ENCODE measurements at regions not wholly inside any gene's neighbourhood (a gene's known extent, or its start where the extent isn't known, plus 50 kb on each side); places are given as distances from the start of the nearest gene placed in this dataset.

DNA sequence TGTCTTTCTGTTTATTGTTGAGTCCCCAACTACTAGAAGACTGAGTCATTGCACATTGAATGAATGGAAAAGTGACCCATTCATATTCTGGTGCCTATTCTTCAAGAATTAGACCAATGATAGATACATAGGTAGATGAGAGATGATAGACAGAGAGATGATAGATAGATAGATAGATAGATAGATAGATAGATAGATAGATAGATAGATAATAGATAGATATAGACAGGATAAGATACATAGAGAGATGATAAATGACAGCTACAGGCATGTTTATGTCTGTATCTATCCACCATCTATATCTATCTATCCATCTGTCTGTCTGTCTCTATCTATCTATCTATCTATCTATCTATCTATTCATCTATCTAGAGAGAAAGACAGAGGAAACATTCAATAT, 170.3 kb upstream of the ARRDC4 start:
- Histone ChIP-seq H3K4me3 (ENCODE audit: low read depth, low read length) (no peak overlapping the region), H3K9me3 (ENCODE audit: control insufficient read depth, insufficient read depth, low read depth, low read length) (no peaks in the 10 kb centered on the region), H3K27ac (ENCODE audit: extremely low read depth, low read depth, low read length) (no peak overlapping the region), H3K36me3 (ENCODE audit: control insufficient read depth in 2 of 2, insufficient read depth in 1 of 2, low read length in 2 of 2) (no peaks in the 10 kb centered on the region), H3K4me1 (ENCODE audit: control insufficient read depth, insufficient read depth, low read length) (no peaks in the 10 kb centered on the region)
- no peak for TF ChIP-seq ZFP37 (tag by site-specific recombination; IDR thresholded peaks at IDR 0.05)
- TF ChIP-seq, protein P1, sequence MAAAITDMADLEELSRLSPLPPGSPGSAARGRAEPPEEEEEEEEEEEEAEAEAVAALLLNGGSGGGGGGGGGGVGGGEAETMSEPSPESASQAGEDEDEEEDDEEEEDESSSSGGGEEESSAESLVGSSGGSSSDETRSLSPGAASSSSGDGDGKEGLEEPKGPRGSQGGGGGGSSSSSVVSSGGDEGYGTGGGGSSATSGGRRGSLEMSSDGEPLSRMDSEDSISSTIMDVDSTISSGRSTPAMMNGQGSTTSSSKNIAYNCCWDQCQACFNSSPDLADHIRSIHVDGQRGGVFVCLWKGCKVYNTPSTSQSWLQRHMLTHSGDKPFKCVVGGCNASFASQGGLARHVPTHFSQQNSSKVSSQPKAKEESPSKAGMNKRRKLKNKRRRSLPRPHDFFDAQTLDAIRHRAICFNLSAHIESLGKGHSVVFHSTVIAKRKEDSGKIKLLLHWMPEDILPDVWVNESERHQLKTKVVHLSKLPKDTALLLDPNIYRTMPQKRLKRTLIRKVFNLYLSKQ (tag by site-specific recombination; IDR thresholded peaks at IDR 0.05; ENCODE audit: borderline replicate concordance): no peak
- TF ChIP-seq ZNF335 (tag by site-specific recombination; conservative IDR thresholded peaks at IDR 0.05): no peak
- no peak for TF ChIP-seq GFI1B (tag by site-specific recombination; IDR thresholded peaks at IDR 0.05)
- TF ChIP-seq, protein P2, sequence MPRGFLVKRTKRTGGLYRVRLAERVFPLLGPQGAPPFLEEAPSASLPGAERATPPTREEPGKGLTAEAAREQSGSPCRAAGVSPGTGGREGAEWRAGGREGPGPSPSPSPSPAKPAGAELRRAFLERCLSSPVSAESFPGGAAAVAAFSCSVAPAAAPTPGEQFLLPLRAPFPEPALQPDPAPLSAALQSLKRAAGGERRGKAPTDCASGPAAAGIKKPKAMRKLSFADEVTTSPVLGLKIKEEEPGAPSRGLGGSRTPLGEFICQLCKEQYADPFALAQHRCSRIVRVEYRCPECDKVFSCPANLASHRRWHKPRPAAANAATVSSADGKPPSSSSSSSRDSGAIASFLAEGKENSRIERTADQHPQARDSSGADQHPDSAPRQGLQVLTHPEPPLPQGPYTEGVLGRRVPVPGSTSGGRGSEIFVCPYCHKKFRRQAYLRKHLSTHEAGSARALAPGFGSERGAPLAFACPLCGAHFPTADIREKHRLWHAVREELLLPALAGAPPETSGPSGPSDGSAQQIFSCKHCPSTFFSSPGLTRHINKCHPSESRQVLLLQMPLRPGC (tag by site-specific recombination; IDR thresholded peaks at IDR 0.05): no peak
- no peak for TF ChIP-seq ZNF155 (tag by site-specific recombination; IDR thresholded peaks at IDR 0.05)
- TF ChIP-seq BCL11A (tag by site-specific recombination; IDR thresholded peaks at IDR 0.05; ENCODE audit: low read depth): no peak
- TF ChIP-seq ZNF423 (tag by site-specific recombination; IDR thresholded peaks at IDR 0.05): no peak
- ChIA-PET POLR2A (no interaction called here), CTCF (interaction anchor here (0.7 to 1.5 kb wide), 3 partner anchors 15 to 388 kb away, joined by 3 to 5 read pairs (median 3); no protein-coding TSS in a partner anchor)

DNA sequence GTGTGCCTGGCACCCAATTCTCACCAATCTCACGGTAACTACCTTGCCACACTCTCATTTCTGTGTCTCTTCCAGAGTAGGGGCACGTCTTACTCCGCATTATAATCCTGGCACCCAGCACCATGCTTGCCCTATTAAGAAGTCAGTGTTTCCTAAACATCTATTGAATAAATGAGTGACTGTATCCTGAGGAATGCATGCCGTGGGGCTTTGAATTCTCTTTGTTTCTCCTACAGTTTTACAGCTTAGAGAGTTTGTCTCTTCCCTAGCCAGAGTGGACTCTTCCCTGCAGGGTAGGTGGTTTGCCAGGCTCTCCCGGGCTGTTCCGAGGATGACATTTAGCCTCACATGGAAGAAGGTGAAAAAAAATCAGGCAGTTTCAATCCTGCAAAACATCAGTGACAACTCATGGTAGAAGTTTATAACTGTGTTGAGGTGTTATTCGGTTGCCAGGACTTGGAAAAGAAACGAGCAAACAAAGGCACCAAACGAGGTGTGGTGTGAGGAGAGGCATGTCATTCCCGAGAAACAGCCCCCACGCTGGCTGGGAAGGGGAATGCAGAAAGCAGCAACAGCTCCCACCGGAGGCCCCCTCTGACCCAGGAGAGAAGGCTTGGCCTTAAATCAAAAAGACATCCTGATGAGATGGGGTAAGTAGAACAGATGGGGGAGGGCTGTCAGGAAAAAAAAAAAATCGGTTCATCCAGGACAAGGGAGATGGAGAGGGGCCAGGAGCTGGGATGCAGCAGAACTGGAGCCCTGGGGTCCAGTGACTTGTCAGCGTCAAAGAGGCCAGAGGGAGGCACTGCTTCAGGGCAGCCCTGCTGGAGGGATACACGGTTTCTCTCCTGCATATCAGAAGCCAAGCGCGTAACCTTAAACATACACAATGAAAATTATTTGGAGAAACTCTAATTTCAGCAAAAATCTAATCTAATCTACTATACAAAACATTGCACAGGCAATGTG, 168.4 kb upstream of the ARRDC4 start:
- Histone ChIP-seq H3K4me3 (ENCODE audit: low read depth, low read length) (no peak overlapping the region), H3K9me3 (ENCODE audit: control insufficient read depth, insufficient read depth, low read depth, low read length) (no peaks in the 10 kb centered on the region), H3K36me3 (ENCODE audit: control insufficient read depth in 2 of 2, insufficient read depth in 1 of 2, low read length in 2 of 2) (no peaks in the 10 kb centered on the region), H3K27ac (ENCODE audit: extremely low read depth, low read depth, low read length) (no peak overlapping the region), H3K4me1 (ENCODE audit: control insufficient read depth, insufficient read depth, low read length) (no peaks in the 10 kb centered on the region)
- ChIA-PET CTCF (no interaction called here), POLR2A (no interaction called here)
- TF ChIP-seq SETDB1 (IDR thresholded peaks at IDR 0.05; ENCODE audit: insufficient read length, low read length) (no peak), ZNF24 (tag by site-specific recombination; IDR thresholded peaks at IDR 0.05) (no peak), YY2 (tag by site-specific recombination; IDR thresholded peaks at IDR 0.05) (no peak), ZXDB (tag by site-specific recombination; IDR thresholded peaks at IDR 0.05) (no peak), ZNF394 (tag by site-specific recombination; IDR thresholded peaks at IDR 0.05; ENCODE audit: borderline replicate concordance) (no peak)

DNA sequence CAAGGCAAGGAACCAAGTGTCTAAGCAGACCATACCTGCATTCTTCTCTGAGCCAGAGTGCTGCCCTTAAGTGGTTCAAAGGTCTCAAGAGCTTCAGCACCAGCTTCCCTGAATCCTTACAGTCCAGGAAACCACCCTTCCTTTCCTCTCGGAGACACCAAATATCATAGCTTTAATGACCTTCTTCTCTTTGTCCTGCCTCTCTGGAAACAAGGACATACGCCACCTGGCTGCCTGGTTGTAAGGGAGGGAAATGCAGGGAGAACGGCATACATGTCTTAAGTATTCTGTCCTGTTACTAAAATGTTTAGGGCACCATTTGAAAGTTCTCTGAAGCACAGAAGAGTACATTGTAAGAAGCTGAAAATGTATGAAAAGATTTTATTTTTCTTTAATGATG, 155.6 kb upstream of the ARRDC4 start:
- no peak overlapping the region for H3K4me3 ChIP-seq (ENCODE audit: low read depth, low read length)
- H3K27ac ChIP-seq (ENCODE audit: extremely low read depth, low read depth, low read length): no peak overlapping the region
- ChIA-PET POLR2A (no interaction called here), CTCF (interaction anchor here (0.6 to 1.5 kb wide), 11 partner anchors 11 to 1223 kb away, joined by 3 to 5 read pairs (median 3); no protein-coding TSS in a partner anchor)
- H3K9me3 ChIP-seq (ENCODE audit: control insufficient read depth, insufficient read depth, low read depth, low read length): no peaks in the 10 kb centered on the region
- TF ChIP-seq ZSCAN16 (tag by site-specific recombination; IDR thresholded peaks at IDR 0.05): no peak
- H3K4me1 ChIP-seq (ENCODE audit: control insufficient read depth, insufficient read depth, low read length): no peaks in the 10 kb centered on the region
- no peaks in the 10 kb centered on the region for H3K36me3 ChIP-seq (ENCODE audit: control insufficient read depth in 2 of 2, insufficient read depth in 1 of 2, low read length in 2 of 2)

DNA sequence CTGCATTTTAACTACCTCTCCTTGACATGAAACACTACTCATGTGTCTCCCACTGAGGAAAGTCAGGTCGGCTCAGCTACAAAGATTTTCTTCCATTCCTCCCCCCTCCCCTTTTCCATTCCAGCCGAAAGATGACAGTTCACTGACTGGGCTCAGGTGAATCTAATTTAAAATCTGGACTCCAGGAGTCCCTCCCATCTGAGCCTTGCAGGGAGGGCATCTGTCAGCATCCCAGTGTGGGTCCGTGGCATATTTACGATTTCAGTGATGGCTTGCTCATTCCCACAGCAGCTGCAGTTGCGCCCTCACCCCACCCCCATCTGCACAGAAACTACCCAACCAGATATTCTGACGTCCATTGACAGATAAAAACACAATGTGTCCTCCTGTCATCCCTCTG, 153.7 kb upstream of the ARRDC4 start:
- no peak overlapping the region for H3K27ac ChIP-seq (ENCODE audit: extremely low read depth, low read depth, low read length)
- CTCF ChIA-PET: interaction anchor here (0.6 kb wide), 1 partner anchor 342 kb away, joined by 3 read pairs; no protein-coding TSS in a partner anchor
- H3K36me3 ChIP-seq (ENCODE audit: control insufficient read depth in 2 of 2, insufficient read depth in 1 of 2, low read length in 2 of 2): no peaks in the 10 kb centered on the region
- TF ChIP-seq ZNF132 (tag by site-specific recombination; IDR thresholded peaks at IDR 0.05; ENCODE audit: borderline replicate concordance) (no peak), ZNF837 (tag by site-specific recombination; IDR thresholded peaks at IDR 0.05) (no peak)
- no peaks in the 10 kb centered on the region for H3K9me3 ChIP-seq (ENCODE audit: control insufficient read depth, insufficient read depth, low read depth, low read length)
- POLR2A ChIA-PET: no interaction called here
- H3K4me1 ChIP-seq (ENCODE audit: control insufficient read depth, insufficient read depth, low read length): no peaks in the 10 kb centered on the region
- H3K4me3 ChIP-seq (ENCODE audit: low read depth, low read length): no peak overlapping the region

Measured in HEK293 (cell line).